Brain microvascular endothelial cell (primary cell): ENCODE measurements at regions not wholly inside any gene's neighbourhood (a gene's known extent, or its start where the extent isn't known, plus 50 kb on each side); places are given as distances from the start of the nearest gene placed in this dataset.

Experiments
- DNase-seq: peaks from one replicate; pipeline ENCODE4 v3.0.0-alpha.2; 2020
- H3K27ac ChIP-seq: fragments of 250-450 bp; sonication (Bioruptor Pico); 2 replicates; pipeline ENCODE4 v1.5.1; 2020; ENCODE audit warnings: mild to moderate bottlenecking, moderate library complexity
- H3K27me3 ChIP-seq: fragments of 250-450 bp; sonication (Bioruptor Pico); replicated peaks from 2 replicates; pipeline ENCODE4 v1.5.1; 2020; ENCODE audit warnings: mild to moderate bottlenecking
- H3K36me3 ChIP-seq: fragments of 250-450 bp; sonication (Bioruptor Pico); replicated peaks from 2 replicates; pipeline ENCODE4 v1.5.1; 2020; ENCODE audit warnings: mild to moderate bottlenecking
- H3K4me3 ChIP-seq: 2 replicates; pipeline ENCODE4 v1.5.1; 2011; ENCODE audit warnings: low read depth, mild to moderate bottlenecking, control low read depth, low read length, moderate library complexity
- in situ Hi-C: cut with HindIII; loops from 2 replicates; pipeline ENCODE4 v1.10.0; 2017; ENCODE audit warnings: low sequenced_read_pairs, low pct_ligation_motif_present
- TF ChIP-seq, protein P1 (sequence below): IDR thresholded peaks from 2 replicates; pipeline ENCODE4 v1.5.1; 2011; ENCODE audit warnings: low read depth, mild to moderate bottlenecking, moderate library complexity, low read length, control low read depth, inconsistent platforms; ENCODE audit errors: missing control alignments

DNA sequence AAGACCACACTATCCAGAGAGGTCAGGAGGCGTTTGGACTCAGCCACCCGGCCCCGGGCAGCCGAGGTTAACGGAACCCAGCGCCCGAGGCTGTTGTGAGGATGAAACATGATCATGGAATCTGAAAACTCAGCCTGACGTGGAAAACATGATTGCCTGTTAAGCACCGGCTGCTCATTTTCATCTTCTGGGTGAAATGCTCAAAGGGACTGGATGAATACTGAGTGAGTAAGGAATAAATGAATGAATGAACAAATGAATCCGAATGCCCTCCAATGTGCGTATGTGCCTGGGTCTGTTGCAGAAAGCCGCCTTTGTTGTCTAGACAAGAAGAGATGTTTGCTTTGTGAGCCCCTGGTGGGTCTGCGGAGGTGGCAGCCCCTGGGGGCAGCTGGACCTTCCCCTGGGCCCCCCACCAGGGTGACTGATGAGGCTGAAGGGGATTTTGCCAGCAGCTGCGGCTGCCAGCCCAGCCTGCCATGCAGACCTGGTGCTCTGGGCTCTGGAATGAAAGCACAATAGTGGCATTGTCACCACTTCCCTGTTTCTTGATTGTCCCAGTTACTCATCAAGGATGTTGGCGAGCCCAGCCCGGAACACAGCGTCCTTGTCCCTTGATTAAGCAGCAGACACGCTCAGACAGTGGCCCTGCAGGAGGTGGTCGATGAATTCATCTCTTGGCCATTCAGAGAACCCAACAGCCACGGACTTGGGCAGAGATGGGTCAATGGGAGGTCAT is 211.1 kb downstream of the ANKRD60 start:
- in situ Hi-C loops = no loop called here
- peak overlapping the region; percentile 63 for H3K27ac ChIP-seq
- TF ChIP-seq, protein P1, sequence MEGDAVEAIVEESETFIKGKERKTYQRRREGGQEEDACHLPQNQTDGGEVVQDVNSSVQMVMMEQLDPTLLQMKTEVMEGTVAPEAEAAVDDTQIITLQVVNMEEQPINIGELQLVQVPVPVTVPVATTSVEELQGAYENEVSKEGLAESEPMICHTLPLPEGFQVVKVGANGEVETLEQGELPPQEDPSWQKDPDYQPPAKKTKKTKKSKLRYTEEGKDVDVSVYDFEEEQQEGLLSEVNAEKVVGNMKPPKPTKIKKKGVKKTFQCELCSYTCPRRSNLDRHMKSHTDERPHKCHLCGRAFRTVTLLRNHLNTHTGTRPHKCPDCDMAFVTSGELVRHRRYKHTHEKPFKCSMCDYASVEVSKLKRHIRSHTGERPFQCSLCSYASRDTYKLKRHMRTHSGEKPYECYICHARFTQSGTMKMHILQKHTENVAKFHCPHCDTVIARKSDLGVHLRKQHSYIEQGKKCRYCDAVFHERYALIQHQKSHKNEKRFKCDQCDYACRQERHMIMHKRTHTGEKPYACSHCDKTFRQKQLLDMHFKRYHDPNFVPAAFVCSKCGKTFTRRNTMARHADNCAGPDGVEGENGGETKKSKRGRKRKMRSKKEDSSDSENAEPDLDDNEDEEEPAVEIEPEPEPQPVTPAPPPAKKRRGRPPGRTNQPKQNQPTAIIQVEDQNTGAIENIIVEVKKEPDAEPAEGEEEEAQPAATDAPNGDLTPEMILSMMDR = no peak
- no peak overlapping the region for H3K4me3 ChIP-seq
- no peaks in the 10 kb centered on the region for H3K36me3 ChIP-seq
- no peaks in the 10 kb centered on the region for H3K27me3 ChIP-seq
- DNase-seq = peak; percentile 69

DNA sequence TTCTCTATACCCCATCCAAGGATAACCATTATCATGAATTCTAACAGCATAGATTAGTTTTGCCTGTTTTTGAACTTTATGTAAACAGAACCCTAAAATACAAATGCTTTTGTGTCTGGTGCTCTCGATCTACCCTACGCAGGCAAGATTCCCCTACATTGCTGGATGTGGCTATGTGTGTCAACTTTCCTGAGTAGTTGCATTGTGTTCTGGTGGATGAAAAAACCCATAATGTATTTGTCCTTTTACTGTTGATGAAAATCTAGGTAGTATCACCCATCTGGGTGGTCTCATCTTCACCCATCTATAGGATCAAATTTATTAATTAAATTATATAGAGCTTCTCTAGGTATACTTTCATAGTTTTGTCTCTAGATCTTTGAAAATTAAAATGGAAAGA is 211.7 kb downstream of the ANKRD60 start:
- no peak overlapping the region for H3K27ac ChIP-seq
- in situ Hi-C loops = no loop called here
- no peaks in the 10 kb centered on the region for H3K27me3 ChIP-seq
- TF ChIP-seq, protein P1 = no peak
- no peak overlapping the region for H3K4me3 ChIP-seq
- no peak for DNase-seq
- H3K36me3 ChIP-seq = no peaks in the 10 kb centered on the region

DNA sequence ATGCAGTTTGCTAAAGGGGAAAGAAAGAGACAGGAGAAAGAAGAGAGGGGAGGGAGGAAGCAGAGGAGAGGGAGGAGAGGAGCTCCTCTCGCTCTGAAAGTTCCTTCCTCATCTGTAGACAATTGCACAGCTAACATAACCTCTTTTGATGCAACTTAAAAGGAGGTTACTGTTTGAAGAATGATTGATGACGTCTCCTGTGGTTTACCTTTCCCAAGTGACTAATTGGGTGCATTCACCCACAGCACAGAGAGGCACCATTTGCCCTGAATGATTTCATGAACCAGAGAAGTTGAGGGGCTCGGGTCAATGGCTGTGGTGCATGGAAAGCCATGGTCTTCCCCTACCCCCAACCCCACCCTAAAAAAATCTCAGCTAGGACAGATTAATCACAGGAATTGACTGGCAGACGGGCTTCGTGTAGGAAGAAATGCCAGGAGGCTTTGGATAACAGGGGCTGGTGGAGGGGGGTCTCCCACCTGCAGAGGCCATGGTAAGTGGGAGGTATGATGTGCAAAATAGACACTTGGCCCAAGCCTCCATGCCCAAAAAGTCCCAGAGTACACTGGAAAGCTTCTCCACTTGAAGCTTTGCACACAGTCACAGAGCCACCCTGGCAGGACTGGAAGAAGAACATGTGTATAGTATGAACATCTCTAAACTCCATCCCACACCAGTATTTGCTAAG is 213.7 kb downstream of the ANKRD60 start:
- Histone ChIP-seq H3K36me3 (no peaks in the 10 kb centered on the region), H3K27ac (no peak overlapping the region), H3K27me3 (no peaks in the 10 kb centered on the region), H3K4me3 (no peak overlapping the region)
- no peak for DNase-seq
- in situ Hi-C loops = no loop called here
- TF ChIP-seq, protein P1 = no peak

DNA sequence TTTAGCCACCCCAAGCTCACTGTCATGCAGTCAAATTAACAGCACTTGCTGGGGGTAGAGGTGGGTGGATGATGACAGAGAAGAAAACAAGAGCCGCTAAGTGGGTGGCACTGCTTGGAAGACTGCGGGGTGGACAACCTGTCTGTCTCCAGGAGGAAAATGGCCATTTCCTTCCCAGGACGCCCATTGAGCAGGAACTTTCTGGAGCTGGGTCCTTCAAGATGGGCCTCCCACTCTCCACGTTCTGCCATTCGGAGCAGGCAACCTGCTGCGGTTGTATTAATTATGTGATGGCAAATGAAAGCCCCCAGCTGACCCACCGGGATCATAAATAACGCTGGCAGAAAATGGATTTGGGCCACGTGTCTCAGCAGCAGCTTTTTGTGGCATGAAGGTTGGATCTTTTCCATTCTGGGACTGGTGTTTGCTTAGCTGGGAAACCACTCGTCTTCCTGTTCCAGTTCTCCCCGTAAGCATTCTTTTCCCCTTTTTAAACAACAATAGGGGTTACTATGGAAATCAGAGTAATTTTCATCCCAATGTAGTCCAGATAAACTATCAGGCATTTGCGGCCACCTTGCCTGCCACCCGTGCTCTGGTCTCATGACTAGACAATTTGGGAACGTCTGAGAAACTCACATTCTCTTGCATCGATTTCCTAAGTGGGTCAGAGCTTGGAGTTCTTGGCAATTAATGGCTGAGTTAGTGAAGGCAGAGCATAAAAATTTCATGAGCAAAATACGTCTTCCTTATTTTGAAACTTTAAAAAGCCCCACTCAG is 215.5 kb downstream of the ANKRD60 start:
- in situ Hi-C loops = no loop called here
- Histone ChIP-seq H3K36me3 (no peaks in the 10 kb centered on the region), H3K27ac (no peak overlapping the region), H3K27me3 (no peaks in the 10 kb centered on the region), H3K4me3 (no peak overlapping the region)
- TF ChIP-seq, protein P1 = no peak
- no peak for DNase-seq

DNA sequence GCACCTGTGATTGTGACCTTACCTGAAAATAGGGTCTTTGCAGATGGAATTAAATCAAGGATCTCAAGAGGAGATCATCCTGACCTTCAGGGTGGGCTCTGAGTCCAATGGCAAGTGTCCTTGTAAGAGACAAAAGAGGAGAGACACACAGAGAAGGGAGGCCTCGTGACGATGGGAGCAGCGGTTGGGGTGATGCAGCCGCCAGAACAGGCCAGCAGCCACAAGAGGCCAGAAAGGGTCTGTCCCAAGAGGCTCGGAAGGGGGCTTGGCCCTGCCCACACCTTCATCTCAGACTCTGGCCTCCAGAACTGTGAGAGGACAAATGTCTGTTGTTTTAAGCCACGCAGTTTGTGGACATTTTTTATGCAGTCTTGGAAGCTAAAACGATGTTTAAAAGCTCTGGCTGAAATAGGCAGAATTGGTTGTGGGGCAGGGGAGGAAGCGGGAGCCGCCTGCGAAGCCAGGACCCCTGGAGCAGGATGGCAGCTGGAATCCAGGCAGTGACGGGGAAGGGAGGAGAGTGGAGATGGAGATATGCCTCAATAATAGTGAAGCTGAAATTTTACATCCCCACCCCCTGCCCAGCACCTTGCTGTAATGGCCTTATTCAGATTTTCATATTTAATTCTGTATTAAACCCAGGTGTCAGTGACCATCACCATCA is 216.4 kb downstream of the ANKRD60 start:
- Histone ChIP-seq H3K36me3 (no peaks in the 10 kb centered on the region), H3K27me3 (no peaks in the 10 kb centered on the region), H3K4me3 (no peak overlapping the region), H3K27ac (no peak overlapping the region)
- no peak for DNase-seq
- TF ChIP-seq, protein P1 = no peak
- in situ Hi-C loops = no loop called here
